Panc1 (cell line): ENCODE measurements at regions not wholly inside any gene's neighbourhood (a gene's known extent, or its start where the extent isn't known, plus 50 kb on each side); places are given as distances from the start of the nearest gene placed in this dataset.
A peak's percentile ranks its signal among the peaks of the same experiment; 100 is the strongest.

Source experiments
- ATAC-seq: fragments of 200-7000 bp; cut with Tn5 transposase; 2 replicates; pipeline ENCODE4 v1.9.1; 2020; ENCODE audit warnings: mild to moderate bottlenecking, moderate library complexity
- BruUV-seq: library from RNA; stranded (reverse); fragments of 400-500 nt; replicated peaks from 2 replicates; lab custom pipeline; 2021; lab: Mats Ljungman, UMichigan
- CTCF ChIA-PET: fragments of 300-600 bp; sonication (Branson Sonifier 250); formaldehyde crosslinking; loops from one replicate; lab custom pipeline; 2022; ENCODE audit warnings: antibody characterized with exemption; lab: Charles Lee
- POLR2A ChIA-PET: fragments of 300-600 bp; sonication (Branson Sonifier 250); formaldehyde crosslinking; loops from one replicate; lab custom pipeline; 2022; ENCODE audit warnings: antibody characterized with exemption; lab: Charles Lee
- DNase-seq: peaks from one replicate; pipeline ENCODE4 v3.0.0-alpha.2; 2010; ENCODE audit warnings: low read depth, low spot score
- H3K27ac ChIP-seq: 2 replicates; pipeline ENCODE4 v1.5.1; 2011; ENCODE audit warnings: mild to moderate bottlenecking, low read length, inconsistent platforms
- H3K27me3 ChIP-seq: fragments of 200-500 bp; sonication (Bioruptor generic); 2 replicates; pipeline ENCODE4 v1.6.0; 2014; ENCODE audit warnings: low read length, inconsistent platforms; ENCODE audit not compliant: control insufficient read depth, insufficient read depth
- H3K36me3 ChIP-seq: fragments of 200-500 bp; sonication (Bioruptor generic); 2 replicates; pipeline ENCODE4 v1.5.1; 2014; ENCODE audit warnings: inconsistent platforms, mild to moderate bottlenecking, low read length, moderate library complexity; ENCODE audit not compliant: control insufficient read depth, insufficient read depth
- H3K4me1 ChIP-seq: 2 replicates; pipeline ENCODE4 v1.5.1; 2011; ENCODE audit warnings: inconsistent platforms, mild to moderate bottlenecking, low read length, moderate library complexity; ENCODE audit not compliant: control insufficient read depth, insufficient read depth
- H3K4me3 ChIP-seq, 2 experiments: 2 replicates each; pipeline ENCODE4 v1.5.1; 2011 to 2012; ENCODE audit warnings: low read depth in 2 of 2, low read length in 2 of 2, mild to moderate bottlenecking in 2 of 2, inconsistent platforms in 1 of 2, moderate library complexity in 1 of 2
- H3K9me3 ChIP-seq: fragments of 200-500 bp; sonication (Bioruptor generic); 2 replicates; pipeline ENCODE4 v1.5.1; 2014; ENCODE audit warnings: low read depth, mild to moderate bottlenecking, inconsistent platforms, low read length, moderate library complexity; ENCODE audit not compliant: control insufficient read depth, insufficient read depth
- POLR2AphosphoS5 ChIP-seq: IDR thresholded peaks from 2 replicates; pipeline ENCODE4 v1.6.1; 2012; ENCODE audit warnings: mild to moderate bottlenecking, low read depth, low read length, moderate library complexity
- SIN3A ChIP-seq: IDR thresholded peaks from 2 replicates; pipeline ENCODE4 v1.6.1; 2012; ENCODE audit warnings: low read depth, mild to moderate bottlenecking, low read length, moderate library complexity, borderline replicate concordance; ENCODE audit not compliant: insufficient read depth
- TCF7L2 ChIP-seq: IDR thresholded peaks from 2 replicates; pipeline ENCODE4 v1.6.1; 2011; ENCODE audit warnings: mild to moderate bottlenecking, low read depth, low read length, inconsistent platforms
- in situ Hi-C: cut with HindIII; loops from 2 replicates; pipeline ENCODE4 v1.10.0; 2016; ENCODE audit warnings: low sequenced_read_pairs, low pct_unique_long_range_greater_than_20kb
- intact Hi-C: fragments of 100-400 bp; cut with micrococcal nuclease; formaldehyde crosslinking; loops from one replicate; pipeline ENCODE4 v1.10.0; 2022; ENCODE audit not compliant: unreplicated experiment
- TF ChIP-seq, protein P1 (sequence below): fragments of 450-650 bp; IDR thresholded peaks from 2 replicates; pipeline ENCODE4 v1.5.1; 2017; ENCODE audit warnings: mild to moderate bottlenecking
- TF ChIP-seq, protein P2 (sequence below), 2 experiments: IDR thresholded peaks; 2 replicates each; pipeline ENCODE4 v1.6.1; 2011 to 2012; ENCODE audit warnings: low read depth in 2 of 2, control low read depth in 1 of 2, low read length in 1 of 2, mild to moderate bottlenecking in 1 of 2, moderate library complexity in 1 of 2; ENCODE audit not compliant: insufficient read depth in 1 of 2

DNA sequence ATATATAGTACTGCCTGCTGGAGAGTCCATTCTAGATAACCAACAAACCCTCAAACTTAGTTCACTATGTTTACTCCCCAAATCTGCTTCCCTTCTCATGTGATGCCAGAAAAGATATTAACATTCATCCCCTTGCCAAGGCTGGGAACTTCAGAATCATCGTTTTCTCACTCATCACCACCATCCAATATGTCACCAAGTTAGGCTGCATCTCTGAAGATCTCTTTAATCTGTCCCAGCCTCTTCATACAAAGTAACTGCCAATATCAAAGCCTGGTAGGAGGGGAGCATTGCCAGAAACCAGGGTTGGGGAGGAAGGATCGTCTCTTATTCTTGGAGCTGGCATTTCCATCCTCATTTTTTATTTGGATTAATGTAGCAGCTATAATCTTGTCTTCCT is 71.6 kb downstream of the XCL2 start:
- in situ Hi-C loops, result no loop called here
- DNase-seq (no peak), ATAC-seq (no peak)
- intact Hi-C loops, result no loop called here
- no peaks in the 10 kb centered on the region for H3K36me3 ChIP-seq
- CTCF ChIA-PET, result no interaction called here
- POLR2A ChIA-PET, result no interaction called here
- TF ChIP-seq POLR2AphosphoS5 (no peak), SIN3A (no peak), TCF7L2 (no peak)
- TF ChIP-seq, protein P1, sequence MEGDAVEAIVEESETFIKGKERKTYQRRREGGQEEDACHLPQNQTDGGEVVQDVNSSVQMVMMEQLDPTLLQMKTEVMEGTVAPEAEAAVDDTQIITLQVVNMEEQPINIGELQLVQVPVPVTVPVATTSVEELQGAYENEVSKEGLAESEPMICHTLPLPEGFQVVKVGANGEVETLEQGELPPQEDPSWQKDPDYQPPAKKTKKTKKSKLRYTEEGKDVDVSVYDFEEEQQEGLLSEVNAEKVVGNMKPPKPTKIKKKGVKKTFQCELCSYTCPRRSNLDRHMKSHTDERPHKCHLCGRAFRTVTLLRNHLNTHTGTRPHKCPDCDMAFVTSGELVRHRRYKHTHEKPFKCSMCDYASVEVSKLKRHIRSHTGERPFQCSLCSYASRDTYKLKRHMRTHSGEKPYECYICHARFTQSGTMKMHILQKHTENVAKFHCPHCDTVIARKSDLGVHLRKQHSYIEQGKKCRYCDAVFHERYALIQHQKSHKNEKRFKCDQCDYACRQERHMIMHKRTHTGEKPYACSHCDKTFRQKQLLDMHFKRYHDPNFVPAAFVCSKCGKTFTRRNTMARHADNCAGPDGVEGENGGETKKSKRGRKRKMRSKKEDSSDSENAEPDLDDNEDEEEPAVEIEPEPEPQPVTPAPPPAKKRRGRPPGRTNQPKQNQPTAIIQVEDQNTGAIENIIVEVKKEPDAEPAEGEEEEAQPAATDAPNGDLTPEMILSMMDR, result no peak
- TF ChIP-seq, protein P2, sequence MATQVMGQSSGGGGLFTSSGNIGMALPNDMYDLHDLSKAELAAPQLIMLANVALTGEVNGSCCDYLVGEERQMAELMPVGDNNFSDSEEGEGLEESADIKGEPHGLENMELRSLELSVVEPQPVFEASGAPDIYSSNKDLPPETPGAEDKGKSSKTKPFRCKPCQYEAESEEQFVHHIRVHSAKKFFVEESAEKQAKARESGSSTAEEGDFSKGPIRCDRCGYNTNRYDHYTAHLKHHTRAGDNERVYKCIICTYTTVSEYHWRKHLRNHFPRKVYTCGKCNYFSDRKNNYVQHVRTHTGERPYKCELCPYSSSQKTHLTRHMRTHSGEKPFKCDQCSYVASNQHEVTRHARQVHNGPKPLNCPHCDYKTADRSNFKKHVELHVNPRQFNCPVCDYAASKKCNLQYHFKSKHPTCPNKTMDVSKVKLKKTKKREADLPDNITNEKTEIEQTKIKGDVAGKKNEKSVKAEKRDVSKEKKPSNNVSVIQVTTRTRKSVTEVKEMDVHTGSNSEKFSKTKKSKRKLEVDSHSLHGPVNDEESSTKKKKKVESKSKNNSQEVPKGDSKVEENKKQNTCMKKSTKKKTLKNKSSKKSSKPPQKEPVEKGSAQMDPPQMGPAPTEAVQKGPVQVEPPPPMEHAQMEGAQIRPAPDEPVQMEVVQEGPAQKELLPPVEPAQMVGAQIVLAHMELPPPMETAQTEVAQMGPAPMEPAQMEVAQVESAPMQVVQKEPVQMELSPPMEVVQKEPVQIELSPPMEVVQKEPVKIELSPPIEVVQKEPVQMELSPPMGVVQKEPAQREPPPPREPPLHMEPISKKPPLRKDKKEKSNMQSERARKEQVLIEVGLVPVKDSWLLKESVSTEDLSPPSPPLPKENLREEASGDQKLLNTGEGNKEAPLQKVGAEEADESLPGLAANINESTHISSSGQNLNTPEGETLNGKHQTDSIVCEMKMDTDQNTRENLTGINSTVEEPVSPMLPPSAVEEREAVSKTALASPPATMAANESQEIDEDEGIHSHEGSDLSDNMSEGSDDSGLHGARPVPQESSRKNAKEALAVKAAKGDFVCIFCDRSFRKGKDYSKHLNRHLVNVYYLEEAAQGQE (IDR thresholded peaks at IDR 0.05; ENCODE audit: insufficient read depth in 1 of 2, low read depth in 2 of 2, low read length in 1 of 2), result no peak
- no peaks in the 10 kb centered on the region for H3K27me3 ChIP-seq
- no peaks in the 10 kb centered on the region for H3K9me3 ChIP-seq
- H3K4me3 ChIP-seq, result no peak overlapping the region
- peaks cover 5% of the 10 kb centered on the region for H3K4me1 ChIP-seq
- no peak overlapping the region for H3K27ac ChIP-seq
- BruUV-seq, result no TSS peak

DNA sequence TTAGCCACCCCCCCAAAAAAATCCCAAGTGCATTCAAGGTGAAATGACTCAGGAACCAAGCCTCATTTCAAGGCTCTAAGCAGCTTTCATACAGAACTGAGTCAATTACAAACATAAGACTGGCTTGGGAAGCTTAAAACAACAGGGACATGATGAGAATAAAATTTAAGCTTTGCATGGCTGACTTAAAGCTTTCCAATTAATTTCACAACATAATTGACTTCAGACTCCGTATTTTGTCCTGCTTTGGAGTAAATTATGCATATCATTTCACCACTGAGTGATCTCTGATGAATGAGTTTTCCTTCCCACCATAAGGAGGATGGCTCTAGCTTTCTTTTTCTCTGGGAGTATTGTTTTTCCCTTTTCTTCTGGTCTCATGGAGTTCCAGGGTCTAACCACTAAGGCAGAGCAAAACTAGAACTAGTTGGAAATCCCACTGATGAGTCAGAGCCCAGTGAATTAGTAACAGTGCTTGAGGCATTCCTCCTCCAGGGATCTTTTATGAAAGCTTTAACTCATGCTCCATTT is 72.8 kb downstream of the XCL2 start:
- DNase-seq (peak; percentile 7), ATAC-seq (peak; percentile 83)
- Histone ChIP-seq H3K4me1 (peaks cover 5% of the 10 kb centered on the region), H3K4me3 (no peak overlapping the region), H3K27me3 (no peaks in the 10 kb centered on the region), H3K27ac (no peak overlapping the region), H3K9me3 (no peaks in the 10 kb centered on the region), H3K36me3 (no peaks in the 10 kb centered on the region)
- BruUV-seq, result no TSS peak
- intact Hi-C loops (no loop called here), in situ Hi-C loops (no loop called here)
- TF ChIP-seq SIN3A (no peak), TCF7L2 (no peak), POLR2AphosphoS5 (no peak)
- TF ChIP-seq, protein P2 (IDR thresholded peaks at IDR 0.05; ENCODE audit: insufficient read depth in 1 of 2, low read depth in 2 of 2, low read length in 1 of 2), result no peak
- TF ChIP-seq, protein P1, result no peak
- CTCF ChIA-PET, result interaction anchor here (0.7 kb wide), 1 partner anchor 10 kb away, joined by 3 read pairs; no protein-coding TSS in a partner anchor
- POLR2A ChIA-PET, result interaction anchor here (0.6 kb wide), 1 partner anchor 375 kb away, joined by 3 read pairs; no protein-coding TSS in a partner anchor
